ENCODE measurements at regions not wholly inside any gene's neighbourhood (a gene's known extent, or its start where the extent isn't known, plus 50 kb on each side); places are given as distances from the start of the nearest gene placed in this dataset.

DNA sequence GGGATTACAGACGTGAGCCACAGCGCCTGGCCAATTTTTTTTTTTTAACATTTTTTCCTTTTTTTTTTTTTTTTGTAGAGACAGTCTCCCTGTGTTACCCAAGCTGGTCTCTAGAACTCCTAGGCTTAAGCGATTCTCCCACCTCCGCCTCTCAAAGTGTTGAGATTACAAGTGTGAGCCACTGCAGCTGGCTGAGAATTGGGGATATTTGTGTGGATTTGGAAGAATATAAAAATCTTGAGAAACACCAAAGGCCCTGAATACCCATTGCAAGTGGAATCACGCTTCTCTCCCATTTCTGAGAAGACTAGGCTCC lies 79.9 kb upstream of the ABCC4 start:
- no peaks in the 10 kb centered on the region for H3K27me3 ChIP-seq
- H3K27ac ChIP-seq = no peak overlapping the region
- no peaks in the 10 kb centered on the region for H3K36me3 ChIP-seq
- H3K9me3 ChIP-seq = no peaks in the 10 kb centered on the region
- TF ChIP-seq, protein P1, sequence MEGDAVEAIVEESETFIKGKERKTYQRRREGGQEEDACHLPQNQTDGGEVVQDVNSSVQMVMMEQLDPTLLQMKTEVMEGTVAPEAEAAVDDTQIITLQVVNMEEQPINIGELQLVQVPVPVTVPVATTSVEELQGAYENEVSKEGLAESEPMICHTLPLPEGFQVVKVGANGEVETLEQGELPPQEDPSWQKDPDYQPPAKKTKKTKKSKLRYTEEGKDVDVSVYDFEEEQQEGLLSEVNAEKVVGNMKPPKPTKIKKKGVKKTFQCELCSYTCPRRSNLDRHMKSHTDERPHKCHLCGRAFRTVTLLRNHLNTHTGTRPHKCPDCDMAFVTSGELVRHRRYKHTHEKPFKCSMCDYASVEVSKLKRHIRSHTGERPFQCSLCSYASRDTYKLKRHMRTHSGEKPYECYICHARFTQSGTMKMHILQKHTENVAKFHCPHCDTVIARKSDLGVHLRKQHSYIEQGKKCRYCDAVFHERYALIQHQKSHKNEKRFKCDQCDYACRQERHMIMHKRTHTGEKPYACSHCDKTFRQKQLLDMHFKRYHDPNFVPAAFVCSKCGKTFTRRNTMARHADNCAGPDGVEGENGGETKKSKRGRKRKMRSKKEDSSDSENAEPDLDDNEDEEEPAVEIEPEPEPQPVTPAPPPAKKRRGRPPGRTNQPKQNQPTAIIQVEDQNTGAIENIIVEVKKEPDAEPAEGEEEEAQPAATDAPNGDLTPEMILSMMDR (IDR thresholded peaks at IDR 0.05) = no peak
- no peak overlapping the region for H3K4me3 ChIP-seq (ENCODE audit: low read depth in 1 of 2, low read length in 1 of 2)
- H3K4me1 ChIP-seq (ENCODE audit: control insufficient read depth in 1 of 2, insufficient read depth in 1 of 2, low read depth in 1 of 2, low read length in 1 of 2) = no peaks in the 10 kb centered on the region

DNA sequence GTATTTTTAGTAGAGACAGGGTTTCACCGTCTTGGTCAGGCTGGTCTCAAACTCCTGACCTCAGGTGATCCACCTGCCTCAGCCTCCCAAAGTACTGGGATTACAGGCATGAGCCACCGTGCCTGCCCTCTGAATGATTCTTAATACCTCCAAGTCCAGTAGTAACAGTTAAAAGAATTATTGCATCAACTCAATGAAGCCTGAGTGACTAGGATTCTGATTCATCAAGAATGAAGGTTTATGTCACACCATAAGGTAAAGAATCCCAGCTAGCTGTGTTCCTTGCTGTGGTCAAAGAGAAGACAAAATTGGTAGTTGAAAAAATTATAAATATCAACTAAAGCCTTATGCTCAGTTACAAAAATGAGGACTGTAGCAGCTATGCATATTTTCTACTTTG lies 81.2 kb upstream of the ABCC4 start:
- no peaks in the 10 kb centered on the region for H3K27me3 ChIP-seq
- TF ChIP-seq, protein P1 (IDR thresholded peaks at IDR 0.05) = no peak
- no peaks in the 10 kb centered on the region for H3K4me1 ChIP-seq (ENCODE audit: control insufficient read depth in 1 of 2, insufficient read depth in 1 of 2, low read depth in 1 of 2, low read length in 1 of 2)
- no peaks in the 10 kb centered on the region for H3K9me3 ChIP-seq
- H3K27ac ChIP-seq = no peak overlapping the region
- no peaks in the 10 kb centered on the region for H3K36me3 ChIP-seq
- no peak overlapping the region for H3K4me3 ChIP-seq (ENCODE audit: low read depth in 1 of 2, low read length in 1 of 2)

DNA sequence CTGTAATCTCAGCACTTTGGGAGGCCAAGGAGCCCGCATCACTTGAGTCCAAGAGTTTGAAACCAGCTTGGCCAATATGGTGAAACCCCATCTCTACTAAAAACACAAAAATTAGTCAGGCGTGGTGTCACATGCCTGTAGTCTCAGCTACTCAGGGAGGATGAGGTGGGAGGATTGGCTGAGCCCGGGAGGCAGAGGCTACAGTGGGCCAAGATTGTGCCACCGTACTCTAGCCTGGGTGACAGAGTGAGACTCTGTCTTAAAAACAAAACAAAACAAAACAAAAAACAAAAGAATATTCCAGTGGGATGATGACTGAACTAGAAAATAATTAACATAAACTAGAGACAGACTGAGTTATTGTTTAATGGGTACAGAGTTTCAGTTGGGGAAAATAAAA lies 81.7 kb upstream of the ABCC4 start:
- TF ChIP-seq, protein P1 (IDR thresholded peaks at IDR 0.05) = no peak
- H3K4me3 ChIP-seq (ENCODE audit: low read depth in 1 of 2, low read length in 1 of 2) = no peak overlapping the region
- H3K27ac ChIP-seq = no peak overlapping the region
- H3K36me3 ChIP-seq = no peaks in the 10 kb centered on the region
- H3K4me1 ChIP-seq (ENCODE audit: control insufficient read depth in 1 of 2, insufficient read depth in 1 of 2, low read depth in 1 of 2, low read length in 1 of 2) = no peaks in the 10 kb centered on the region
- H3K27me3 ChIP-seq = no peaks in the 10 kb centered on the region
- no peaks in the 10 kb centered on the region for H3K9me3 ChIP-seq

DNA sequence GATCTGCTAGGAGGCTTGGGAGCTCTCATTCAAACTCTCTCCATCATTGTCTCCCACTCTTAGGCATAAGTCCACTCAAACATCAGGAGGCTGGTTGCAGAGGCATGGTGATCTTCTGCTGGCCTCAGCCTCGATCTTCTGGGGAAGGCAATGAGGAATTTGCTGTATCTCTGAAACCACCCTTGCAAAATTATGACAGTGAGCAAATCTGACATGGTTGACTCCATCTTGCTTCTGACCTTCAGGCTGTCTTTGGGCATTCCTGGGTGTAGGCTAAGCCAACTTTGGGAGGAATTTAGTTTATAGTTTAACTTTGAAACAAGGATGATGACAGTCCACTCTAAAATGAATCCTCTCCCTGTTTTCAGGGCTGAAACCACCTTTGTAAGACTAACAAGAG lies 84.1 kb upstream of the ABCC4 start:
- H3K27ac ChIP-seq = no peak overlapping the region
- H3K27me3 ChIP-seq = no peaks in the 10 kb centered on the region

DNA sequence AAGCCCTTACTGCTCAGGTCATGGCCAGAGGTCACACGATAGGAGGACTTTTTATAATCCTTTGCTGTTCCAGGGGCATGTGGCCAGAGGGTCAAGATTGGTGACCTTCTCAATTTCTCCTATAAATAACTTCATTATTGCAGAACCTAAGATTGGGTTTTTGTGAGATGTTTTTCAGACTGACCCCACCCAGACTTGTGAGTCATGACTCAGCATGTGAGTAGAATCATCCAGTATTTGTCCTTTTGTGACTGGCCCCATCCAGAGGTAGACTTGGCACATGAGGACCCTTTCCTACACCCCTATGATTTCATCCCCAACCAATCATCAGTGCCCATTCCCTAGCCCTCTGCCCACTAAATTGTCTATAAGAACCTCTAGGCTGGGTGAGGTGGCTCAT lies 84.5 kb upstream of the ABCC4 start:
- TF ChIP-seq, protein P1 (IDR thresholded peaks at IDR 0.05) = no peak
- H3K36me3 ChIP-seq = no peaks in the 10 kb centered on the region

More for the DNA sequence above, 84.1 kb upstream of the ABCC4 start:
- H3K9me3 ChIP-seq = no peaks in the 10 kb centered on the region
- H3K4me1 ChIP-seq (ENCODE audit: control insufficient read depth in 1 of 2, insufficient read depth in 1 of 2, low read depth in 1 of 2, low read length in 1 of 2) = no peaks in the 10 kb centered on the region
- TF ChIP-seq, protein P1 (IDR thresholded peaks at IDR 0.05) = no peak
- H3K36me3 ChIP-seq = no peaks in the 10 kb centered on the region
- no peak overlapping the region for H3K4me3 ChIP-seq (ENCODE audit: low read depth in 1 of 2, low read length in 1 of 2)

DNA sequence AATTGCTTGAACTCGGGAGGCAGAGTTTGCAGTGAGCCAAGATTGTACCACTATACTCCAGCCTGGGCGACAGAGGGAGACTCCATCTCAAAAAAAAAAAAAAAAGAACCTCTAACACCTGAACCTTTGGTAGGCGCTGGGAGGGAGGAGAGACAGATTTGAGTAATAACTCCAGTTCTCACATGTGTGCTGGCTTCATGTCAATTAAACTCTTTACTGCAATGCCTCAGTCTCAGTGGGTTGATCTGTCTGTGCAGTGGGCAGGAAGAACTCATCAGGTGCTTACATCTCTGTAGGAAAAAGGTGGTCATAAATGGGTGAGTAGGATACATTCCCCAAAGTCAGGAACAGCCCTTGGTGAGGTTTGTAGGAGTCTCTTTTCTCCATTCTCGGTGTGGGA lies 85.1 kb upstream of the ABCC4 start:
- Histone ChIP-seq H3K9me3 (no peaks in the 10 kb centered on the region), H3K4me3 (ENCODE audit: low read depth in 1 of 2, low read length in 1 of 2) (no peak overlapping the region), H3K27me3 (no peaks in the 10 kb centered on the region), H3K36me3 (no peaks in the 10 kb centered on the region), H3K4me1 (ENCODE audit: control insufficient read depth in 1 of 2, insufficient read depth in 1 of 2, low read depth in 1 of 2, low read length in 1 of 2) (no peaks in the 10 kb centered on the region), H3K27ac (no peak overlapping the region)
- TF ChIP-seq, protein P1 (IDR thresholded peaks at IDR 0.05) = no peak

More for the DNA sequence above, 84.5 kb upstream of the ABCC4 start:
- Histone ChIP-seq H3K9me3 (no peaks in the 10 kb centered on the region), H3K4me1 (ENCODE audit: control insufficient read depth in 1 of 2, insufficient read depth in 1 of 2, low read depth in 1 of 2, low read length in 1 of 2) (no peaks in the 10 kb centered on the region), H3K27ac (no peak overlapping the region), H3K4me3 (ENCODE audit: low read depth in 1 of 2, low read length in 1 of 2) (no peak overlapping the region), H3K27me3 (no peaks in the 10 kb centered on the region)
